HG03460 (cell line): ENCODE measurements at regions not wholly inside any gene's neighbourhood (a gene's known extent, or its start where the extent isn't known, plus 50 kb on each side); places are given as distances from the start of the nearest gene placed in this dataset.

Experiments used
- ATAC-seq: cut with Tn5 transposase; IDR thresholded peaks from one replicate; pipeline ENCODE4 v1.9.1; 2021; ENCODE audit not compliant: unreplicated experiment

DNA sequence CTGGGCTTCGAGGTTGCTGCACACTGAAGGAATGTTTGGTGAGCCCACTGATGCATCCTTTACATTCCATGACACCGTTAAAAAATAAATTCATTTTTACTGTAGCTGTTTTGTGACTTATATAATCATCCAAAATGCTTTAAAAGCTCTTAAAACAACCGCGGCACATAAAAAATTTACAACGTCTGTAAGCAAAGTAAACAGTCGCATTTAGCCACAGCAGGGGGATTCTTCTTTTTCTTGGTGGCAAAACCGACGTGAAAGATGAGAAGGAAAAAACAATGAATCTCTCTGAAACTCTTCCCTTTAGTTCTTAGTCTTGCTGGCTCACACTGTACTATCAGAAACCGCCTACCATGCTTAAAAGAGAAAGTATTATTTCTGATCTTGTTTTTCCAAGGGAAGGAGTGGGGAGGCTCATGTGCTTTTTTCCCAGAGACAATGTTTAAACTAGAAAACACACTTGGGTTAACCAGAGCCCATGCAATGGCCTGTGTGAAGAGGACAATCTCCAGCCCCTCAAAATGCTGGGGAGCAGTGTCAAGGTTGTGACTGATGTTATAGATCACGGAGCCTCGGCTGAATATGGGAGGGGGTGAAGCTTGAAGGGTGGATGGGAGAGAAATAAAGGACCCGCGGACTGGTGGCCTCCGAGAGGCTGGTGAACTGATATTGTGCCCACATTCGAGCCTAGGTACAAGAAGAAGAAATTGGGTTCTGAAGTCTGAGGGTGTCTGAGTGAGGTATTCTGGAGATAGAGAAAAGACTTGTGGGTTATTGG, 91.1 kb downstream of the IRF8 start:
- no peak for ATAC-seq

DNA sequence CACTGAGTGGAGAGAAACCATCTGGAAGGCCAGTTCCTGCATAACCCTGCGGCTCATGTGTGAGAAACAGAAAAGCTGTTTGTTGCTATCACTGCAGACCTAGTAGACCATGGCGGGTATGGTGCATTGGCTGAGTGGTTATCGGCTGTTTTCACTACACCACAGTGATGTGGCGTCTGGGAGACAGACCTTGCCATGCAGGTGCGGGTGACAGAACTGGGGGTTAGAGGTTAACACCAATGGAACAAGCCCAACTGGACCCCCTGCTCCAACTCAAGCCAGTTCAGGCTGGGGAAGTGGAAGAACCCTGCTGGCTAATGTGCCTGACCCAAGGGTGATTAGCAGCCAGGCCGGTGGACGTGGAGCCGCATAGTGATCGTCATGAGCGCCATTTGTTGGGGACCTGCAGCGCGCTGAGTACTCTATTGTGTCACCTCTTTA, 91.9 kb downstream of the IRF8 start:
- no peak for ATAC-seq

DNA sequence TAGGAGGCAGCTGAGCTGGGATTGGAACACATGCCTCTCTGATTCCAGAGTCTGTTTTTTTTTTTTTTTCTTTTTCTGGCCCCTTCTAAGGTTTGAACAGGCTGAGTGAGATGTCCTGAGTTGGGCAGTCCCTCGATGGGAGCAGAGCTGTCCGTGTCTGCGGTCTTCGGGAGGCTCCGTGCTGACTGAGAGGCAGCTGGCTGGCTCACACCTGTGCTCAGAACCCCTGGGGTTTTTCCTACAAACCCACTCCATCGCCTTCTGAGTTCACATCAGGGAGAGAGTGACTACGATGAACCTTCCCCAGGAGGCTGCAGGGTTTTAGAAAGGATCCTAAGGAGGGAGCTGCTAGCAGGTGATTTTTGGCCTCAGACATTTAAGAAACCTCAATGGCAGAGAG, 92.5 kb downstream of the IRF8 start:
- no peak for ATAC-seq

DNA sequence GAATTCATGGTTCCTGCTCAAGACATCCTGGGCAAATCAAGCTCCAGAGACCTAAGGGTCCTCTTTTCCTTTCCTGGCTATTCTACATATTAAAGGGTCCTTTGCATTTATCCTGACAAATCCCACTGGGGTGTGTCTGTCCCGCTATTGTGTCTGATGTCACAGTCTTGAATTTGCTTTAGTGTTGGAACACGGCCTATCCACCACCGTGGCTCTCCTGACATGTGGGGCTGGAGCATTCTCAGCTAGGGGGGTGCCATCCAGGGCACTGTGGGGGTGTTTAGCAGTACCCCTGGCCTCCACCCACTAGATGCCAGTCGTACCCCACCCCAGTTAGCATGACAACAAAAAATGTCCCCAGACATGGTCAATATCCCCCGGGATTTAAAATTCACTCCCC, 92.9 kb downstream of the IRF8 start:
- no peak for ATAC-seq

DNA sequence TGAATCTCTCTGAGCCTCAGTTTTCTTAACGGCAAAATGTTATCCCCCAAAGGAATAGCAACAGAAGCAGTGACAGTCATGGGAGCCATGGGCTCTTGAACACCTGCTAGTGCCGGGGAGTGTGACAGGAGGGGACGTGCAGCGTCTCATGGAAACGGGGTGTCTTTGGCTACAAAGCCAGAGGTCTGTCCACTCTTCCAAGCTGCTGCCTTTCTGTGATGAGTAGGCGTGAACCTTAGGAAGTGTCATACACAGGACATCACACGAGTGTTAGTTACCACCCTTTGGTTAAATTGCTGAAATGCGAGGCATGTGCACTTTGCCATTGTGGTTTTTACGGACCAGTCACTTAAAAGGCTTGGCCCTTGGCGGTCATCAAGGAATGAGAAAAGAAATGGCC, 93.4 kb downstream of the IRF8 start:
- no peak for ATAC-seq

DNA sequence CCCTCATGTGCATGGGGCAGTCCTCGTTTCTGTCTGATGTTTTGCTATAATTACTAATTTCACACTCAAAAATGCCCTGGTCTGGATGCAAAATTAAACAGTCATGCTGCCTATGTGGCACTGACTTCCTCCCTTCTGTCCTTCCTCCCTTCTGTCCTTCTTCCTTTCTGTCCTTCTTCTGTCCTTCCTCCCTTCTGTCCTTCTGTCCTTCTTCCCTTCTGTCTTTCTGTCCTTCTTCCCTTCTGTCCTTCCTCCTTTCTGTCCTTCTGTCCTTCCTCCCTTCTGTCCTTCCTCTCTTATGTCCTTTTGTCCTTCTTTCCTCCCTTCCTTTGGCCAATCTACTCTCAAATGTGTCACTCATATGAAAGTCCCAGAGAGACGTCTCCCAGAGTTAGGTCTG, 93.8 kb downstream of the IRF8 start:
- no peak for ATAC-seq

DNA sequence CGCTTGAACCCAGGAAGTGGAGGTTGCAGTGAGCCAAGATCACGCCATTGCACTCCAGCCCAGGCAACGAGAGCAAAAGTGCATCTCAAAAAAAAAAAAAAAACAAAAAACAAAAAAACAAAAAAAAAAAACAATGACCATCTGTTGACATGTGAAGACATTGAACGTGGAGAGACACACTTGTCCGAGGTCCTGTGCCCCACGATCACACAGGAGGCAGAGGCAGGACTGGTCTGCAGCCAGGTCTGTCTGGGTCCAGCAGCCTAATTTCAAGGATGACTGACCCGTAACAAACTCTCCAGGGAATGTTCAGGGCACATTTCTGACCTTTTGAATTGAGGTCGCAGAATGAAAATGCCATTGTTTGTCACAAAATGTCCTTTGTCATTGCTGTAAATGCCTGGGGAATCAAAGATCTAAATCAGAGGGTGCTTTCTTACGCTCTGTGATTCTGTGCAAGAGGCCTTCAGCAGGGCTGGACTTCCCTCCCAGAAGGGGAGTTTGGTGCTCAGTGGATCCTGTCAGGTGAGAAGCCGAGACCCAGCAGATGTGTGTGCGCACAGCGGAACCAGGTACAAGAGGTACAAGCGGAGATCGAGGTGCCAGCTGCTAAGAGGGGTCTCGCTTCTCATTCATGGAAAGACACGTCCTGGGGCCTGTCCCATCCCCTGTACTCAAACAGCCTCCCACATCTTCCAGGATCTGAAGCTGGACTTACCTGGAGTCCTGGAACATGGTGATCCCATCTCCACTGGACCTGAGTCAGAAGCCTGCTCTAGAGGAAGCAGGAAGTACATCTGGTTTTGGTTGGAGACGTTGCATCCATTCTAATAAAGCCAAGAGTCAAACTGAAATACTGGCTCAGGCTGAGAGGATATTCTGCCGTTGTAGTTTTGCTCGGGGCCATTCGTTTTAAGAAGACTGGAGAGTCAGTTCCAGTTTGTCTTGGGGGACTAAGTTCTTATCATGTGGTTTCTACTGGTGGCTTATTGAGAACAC, 95.8 kb downstream of the IRF8 start:
- no peak for ATAC-seq

DNA sequence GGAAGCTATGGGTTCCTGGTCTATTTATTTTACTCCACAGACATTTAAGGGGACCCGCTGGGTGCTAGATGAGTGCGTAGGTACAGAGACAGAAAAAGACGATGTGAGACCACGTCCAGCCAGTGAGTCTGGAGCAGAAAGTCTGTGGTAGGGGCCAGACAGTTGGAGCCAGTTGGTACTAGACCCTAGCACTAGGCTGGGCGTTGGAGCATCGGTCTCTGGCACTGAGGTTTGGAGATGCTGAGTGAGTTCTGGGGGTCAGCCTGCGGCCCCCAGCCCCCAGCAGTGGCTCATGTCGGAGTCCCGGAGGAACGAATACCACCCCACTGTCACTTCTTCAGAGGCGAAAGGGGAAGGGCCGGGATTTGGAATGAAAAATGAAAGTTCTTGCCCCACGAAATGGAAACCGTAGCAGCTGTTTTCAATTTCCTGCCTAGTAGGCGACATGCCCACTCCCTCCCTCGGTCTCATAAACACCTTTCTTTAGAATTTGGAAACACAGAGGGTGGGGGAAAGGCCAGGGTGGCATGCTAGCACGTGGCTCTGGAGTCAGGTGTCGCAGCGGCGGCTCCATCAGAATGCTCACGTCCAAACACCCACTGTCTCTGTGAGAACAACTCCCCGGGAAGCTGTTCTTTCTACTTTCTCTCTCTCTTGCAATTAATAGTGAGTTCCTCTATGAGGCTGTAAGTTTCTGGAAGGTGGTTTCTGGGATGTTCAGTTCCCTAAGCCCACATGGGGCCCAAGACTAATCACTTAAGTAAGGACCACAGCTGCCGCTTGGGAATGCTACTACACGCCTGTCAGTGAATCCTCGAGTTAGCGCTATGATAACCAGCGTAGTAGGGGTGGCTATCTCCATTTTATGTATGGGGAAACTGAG, 96.8 kb downstream of the IRF8 start:
- no peak for ATAC-seq

DNA sequence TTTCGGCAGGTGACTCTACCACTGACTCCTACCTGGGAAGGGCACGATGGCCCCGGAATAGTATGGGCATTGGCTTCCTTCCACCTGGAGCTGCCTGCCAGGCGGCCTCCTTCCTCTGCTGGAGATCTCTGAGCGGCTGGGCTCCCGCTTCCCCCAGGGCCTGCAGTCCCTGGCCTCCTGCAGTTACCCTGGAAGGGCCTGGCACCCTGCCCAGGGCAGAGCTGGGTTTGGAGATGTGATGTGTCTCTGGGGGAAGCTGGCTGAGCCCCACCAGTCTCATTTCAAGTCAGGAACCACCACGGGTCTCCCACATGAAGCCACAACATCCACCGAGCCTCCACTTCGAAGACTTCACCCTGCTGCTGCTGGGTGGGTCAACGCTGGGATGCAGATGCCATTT, 97.9 kb downstream of the IRF8 start:
- ATAC-seq = no peak

DNA sequence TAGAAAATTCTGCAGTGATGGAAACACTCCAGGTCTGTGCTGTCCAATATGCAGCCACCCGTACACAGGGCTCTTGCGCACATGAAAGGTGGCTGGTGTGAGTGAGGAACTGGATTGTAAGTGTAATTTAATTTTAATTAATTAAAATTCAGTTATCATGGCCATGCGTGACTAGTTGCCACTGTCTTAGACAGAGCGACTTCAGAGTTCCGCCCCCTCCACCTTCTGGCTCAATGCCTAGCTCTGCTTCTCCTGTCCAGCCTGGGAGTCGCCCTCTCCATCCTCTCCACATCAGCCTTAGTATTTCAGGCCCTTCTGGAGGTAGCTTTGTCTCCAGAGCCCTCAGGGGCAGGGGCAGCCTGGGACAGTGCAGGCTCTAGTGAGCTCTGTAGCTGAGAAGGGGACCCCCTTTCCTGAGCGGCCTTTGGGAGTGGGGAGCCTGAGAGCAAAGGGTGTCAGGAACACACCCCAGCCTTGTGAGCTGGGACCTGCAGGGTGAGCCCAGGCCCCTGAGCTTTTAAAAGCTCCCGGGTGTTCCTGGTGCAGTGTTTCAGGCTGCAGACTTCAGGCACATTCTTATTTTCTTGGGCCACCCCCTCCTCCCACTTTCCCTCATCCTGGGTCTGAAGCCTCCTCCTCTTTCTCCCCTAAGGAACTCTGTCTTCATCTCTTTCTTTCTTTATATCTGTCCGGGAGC, 99.4 kb downstream of the IRF8 start:
- ATAC-seq = no peak

DNA sequence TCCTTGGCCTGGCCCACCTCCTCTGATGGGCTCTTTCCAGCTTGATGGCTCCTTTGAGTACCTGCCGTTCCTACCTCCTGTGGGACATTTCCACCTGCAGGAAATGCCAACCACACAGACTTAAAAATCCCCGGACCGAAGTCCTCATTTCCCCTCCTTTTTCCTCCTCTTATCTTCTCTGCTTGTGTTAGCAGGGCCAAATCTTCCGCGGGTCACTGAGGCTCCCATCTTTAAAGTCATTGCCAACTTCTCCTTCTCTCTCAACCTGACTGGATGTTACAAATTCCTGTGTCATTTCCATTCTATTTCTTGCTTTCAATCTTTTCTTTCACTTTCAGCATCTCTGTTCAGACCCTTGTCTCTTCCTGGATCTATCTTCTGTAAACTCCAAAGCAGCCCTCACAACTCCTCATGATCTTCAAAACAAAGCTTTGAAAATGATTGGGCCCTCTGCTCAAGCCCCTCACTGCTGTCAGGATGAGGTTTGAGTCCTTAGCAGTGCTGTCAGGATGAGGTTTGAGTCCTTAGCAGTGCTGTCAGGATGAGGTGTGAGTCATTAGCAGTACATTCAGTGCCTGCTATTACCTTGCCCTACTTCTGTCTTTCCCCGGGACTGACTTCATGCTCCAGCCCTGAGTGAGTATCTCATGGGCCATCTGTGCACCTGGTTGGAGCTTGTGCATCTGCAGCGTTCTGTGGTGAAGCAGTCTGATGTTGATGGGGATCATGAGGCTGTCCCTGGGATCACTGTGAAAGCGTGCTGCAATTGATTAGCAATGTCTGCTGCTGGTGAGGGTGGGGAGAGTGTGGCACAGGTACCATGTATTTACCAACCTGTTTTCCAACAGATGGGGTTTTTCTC, 100.1 kb downstream of the IRF8 start:
- no peak for ATAC-seq

DNA sequence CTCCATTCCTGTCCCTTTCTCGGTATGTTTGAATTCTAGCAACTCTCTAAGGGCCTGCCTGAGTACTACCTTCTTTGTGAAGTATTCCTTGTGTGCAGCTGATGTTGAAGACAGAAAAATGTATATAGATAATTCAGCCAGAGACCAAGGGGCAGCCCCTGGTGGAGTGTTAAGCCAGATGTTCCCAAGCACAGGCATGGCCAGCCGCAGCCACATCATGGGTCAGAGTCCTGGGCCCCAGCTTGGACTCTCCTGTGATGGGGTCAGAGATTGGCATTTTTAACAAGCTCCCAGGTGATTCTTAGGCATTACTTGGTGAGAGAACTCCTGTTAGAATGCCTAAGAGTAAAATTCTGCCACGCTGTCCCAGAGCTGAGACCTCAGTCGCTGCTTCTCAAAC, 100.8 kb downstream of the IRF8 start:
- no peak for ATAC-seq

DNA sequence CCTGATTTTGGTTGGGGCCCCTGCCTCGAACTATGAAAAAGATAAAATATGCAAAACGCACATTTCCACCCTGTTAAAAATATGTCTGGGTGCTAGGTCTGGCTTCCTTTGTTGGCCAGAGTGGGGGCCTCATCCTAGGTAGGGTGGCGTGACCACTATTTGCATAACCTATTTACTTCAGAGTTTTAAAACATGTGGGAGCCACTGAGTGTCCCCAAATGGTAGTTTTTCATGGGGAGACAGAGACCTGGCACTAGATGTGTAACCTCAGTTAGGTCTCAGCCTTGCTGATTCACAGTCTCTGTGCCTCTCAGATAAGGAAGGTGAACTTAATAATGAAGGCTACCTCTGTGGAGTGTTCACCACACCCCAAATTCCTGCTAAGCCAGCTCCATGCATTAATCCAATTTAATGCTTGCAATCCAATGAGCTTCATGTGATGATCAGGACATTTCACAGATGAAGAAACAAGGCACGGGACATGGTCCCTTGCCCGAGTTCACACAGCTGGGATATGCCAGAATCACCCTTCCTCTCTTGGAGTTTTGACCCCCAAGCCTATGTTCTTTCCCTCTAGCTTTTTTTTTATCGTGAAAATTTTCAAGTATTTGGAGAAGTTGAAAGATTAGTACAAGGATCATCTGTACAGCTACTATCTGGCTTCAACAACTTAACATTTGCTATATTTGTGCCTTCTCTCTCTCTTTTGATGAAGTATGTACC, 103.4 kb downstream of the IRF8 start:
- ATAC-seq = peak; percentile 75

DNA sequence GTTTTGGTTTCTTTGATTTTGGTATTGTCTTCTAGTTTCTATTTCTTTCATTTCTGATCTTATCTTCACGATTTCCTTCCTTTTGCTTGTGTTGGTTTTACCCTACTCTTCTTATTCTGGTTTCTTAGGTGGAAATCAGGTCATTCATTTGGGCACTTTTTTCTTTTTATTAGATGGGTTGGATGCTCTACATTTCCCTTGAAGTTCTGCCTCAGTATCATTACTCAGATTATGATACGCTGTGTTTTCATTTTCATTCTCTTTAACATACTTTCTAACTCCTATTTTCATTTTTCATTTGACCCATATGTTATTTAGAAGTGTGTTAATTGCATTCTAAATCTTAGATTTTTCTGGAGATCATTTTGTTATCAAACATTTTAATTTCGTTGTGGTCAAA, 108.6 kb downstream of the IRF8 start:
- no peak for ATAC-seq

DNA sequence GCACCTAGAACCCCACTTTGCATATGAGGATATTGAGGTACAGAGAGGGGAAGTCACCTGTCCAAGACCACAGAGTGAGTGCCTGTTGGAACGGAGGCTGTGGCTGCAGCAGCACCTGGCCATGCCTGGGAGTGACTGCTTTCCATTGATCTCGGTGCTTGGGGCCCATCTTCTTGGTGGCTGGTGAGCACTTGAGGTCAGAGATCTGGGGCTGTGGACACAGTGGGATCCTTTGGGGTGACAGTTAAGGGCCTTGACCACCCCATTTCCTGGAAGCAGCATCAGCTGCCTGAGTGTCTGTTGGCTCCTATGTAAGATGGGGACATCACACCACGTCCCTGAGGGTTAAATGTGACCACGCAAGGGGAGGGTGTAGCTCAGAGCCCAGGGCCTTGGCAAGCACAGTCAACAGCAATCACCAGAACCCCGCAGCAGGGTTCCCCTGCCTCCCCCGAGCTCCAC, 111.7 kb downstream of the IRF8 start:
- no peak for ATAC-seq

DNA sequence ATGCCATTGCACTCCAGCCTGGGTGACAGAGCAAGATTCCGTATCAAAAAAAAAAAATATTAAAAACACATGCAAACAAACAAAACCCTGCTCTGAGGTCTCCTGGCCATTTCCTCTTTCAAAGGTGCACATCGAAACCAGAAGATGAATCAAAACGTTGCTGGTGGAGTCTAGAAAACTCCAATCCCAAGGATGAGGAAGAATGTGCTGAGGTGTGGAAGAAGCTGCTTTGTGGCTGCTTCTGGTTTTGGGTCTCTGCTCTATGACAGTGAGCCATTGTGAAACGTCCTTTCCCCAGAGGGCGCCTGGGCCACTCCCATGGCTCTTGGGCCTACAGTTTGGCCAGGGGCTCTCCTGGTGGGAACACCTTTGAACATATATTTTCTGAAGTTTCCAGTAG, 112.6 kb downstream of the IRF8 start:
- ATAC-seq = no peak

DNA sequence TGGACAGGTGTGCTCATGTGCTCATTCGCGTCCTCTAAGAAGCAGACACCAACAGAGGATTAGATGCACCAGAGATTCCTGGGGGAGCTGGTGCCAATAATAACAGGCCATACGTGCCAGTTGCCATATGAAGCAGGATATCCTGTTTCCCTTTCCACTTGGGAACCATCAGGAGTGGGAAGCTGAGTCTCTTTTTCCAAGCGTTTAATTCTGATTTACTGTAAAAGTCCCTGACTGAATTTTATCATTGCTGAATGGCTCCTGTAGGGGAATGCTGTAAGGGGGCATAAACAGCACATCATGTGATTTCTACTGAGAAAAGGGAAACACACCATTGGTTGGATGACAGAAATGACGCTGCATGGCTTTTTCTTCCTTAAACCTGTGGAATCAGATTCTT, 113.3 kb downstream of the IRF8 start:
- no peak for ATAC-seq

DNA sequence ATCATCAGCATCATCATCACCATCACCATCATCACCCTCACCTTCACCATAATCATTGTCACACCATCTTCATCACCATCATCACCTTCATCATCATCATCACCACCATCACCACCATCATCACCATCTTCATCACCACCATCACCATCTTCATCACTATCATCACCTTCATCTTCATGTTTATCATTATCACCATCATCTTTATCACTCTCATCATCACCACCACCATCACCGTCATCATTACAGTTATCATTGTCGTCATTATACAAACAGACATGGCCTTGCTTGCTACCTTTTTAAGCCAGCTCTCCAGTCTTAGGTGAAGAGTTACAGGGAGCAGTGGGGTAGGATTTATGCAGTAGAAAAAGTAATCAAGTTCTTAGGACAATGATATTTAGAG, 114.9 kb downstream of the IRF8 start:
- ATAC-seq = no peak

DNA sequence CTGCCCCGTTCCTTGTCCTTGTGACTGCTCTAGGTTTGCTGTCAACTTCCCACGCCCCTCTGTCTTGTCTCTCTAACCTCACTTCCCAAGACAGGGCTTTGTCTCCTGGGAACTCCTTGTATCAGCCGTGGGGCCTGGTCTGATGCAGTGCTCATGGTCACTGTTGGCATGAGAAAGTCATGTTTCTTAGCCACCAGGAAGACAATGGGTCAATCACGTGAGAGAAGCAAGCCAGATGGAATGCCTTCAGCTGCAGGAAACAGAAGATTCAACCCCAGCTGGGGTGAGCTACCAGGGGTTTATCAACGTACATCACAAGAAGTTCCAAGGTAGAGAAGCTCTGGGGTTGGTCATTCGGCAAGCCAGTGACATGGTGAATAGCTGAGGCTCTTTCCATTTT, 116.6 kb downstream of the IRF8 start:
- ATAC-seq = no peak
